ENCODE measurements at regions not wholly inside any gene's neighbourhood (a gene's known extent, or its start where the extent isn't known, plus 50 kb on each side); places are given as distances from the start of the nearest gene placed in this dataset.

DNA sequence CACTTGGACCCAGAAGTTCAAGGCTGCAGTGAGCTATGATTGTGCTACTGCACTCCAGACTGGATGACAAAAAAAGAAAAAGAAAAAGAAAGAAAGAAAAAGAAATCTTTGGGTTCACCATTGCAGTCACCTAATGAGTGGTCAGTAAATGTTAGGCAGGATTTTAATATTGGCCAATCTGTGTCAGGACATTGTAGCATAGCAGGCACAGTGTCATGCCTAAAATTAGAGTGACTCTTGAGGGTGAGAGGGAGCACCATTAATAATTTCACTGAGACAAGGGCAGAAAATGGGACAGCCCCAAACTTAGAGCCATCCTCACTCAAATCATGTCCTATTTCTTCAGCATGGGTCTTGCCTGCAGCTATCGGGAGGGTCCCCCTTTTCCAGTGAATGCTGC lies 221.6 kb upstream of the NRP1 start:
- Mint-ChIP-seq H3K27ac (no peak overlapping the region), H3K36me3 (ENCODE audit: low read depth) (no peaks in the 10 kb centered on the region), H3K4me1 (peaks cover 9% of the 10 kb centered on the region), H3K27me3 (ENCODE audit: low read depth) (peaks cover 19% of the 10 kb centered on the region), H3K9me3 (no peaks in the 10 kb centered on the region), H3K4me3 (no peak overlapping the region)
- TF ChIP-seq CTCF (IDR thresholded peaks at IDR 0.05; ENCODE audit: unreplicated experiment in 3 of 3): no peak

- H3K27ac Mint-ChIP-seq: no peak overlapping the region
- no peak for TF ChIP-seq CTCF (IDR thresholded peaks at IDR 0.05; ENCODE audit: unreplicated experiment in 3 of 3)
- no peaks in the 10 kb centered on the region for H3K36me3 Mint-ChIP-seq (ENCODE audit: low read depth)
- peaks cover 9% of the 10 kb centered on the region for H3K4me1 Mint-ChIP-seq
- no peaks in the 10 kb centered on the region for H3K9me3 Mint-ChIP-seq
- H3K4me3 Mint-ChIP-seq: no peak overlapping the region
- peaks cover 23% of the 10 kb centered on the region for H3K27me3 Mint-ChIP-seq (ENCODE audit: low read depth)
Observed at GRCh38 chr10:33553748-33554571, 219.5 kb upstream of the NRP1 start.

DNA sequence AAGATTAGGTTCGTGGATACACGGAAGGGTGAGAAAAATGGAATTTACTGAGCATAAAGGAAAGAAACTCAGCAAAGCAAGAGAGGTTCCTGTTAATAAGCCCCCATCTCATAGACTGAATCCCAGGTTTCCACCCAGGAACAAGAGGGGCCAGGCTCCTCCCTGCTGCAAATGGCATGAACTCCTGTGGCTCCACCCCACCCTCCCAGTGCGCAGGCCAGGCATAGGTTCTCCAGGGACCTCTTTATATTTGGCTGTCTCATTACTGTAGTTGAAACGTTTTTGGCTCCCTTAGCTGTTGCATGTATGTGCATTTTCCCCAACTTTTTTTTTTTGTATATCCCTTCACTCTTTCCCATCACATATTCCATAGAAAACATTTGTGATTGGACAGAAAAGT lies 217.8 kb upstream of the NRP1 start:
- no peaks in the 10 kb centered on the region for H3K9me3 Mint-ChIP-seq
- TF ChIP-seq CTCF (IDR thresholded peaks at IDR 0.05; ENCODE audit: unreplicated experiment in 3 of 3): no peak
- no peaks in the 10 kb centered on the region for H3K36me3 Mint-ChIP-seq (ENCODE audit: low read depth)
- H3K4me3 Mint-ChIP-seq: no peak overlapping the region
- peaks cover 9% of the 10 kb centered on the region for H3K4me1 Mint-ChIP-seq
- no peak overlapping the region for H3K27ac Mint-ChIP-seq
- H3K27me3 Mint-ChIP-seq (ENCODE audit: low read depth): peaks cover 13% of the 10 kb centered on the region

GRCh38 chr10:33550811-33551210 lies 216.3 kb upstream of the NRP1 start:
- TF ChIP-seq CTCF (IDR thresholded peaks at IDR 0.05; ENCODE audit: unreplicated experiment in 3 of 3): no peak
- Mint-ChIP-seq H3K9me3 (no peaks in the 10 kb centered on the region), H3K4me3 (no peak overlapping the region), H3K27me3 (ENCODE audit: low read depth) (peaks cover 13% of the 10 kb centered on the region), H3K36me3 (ENCODE audit: low read depth) (no peaks in the 10 kb centered on the region), H3K27ac (no peak overlapping the region), H3K4me1 (peaks cover 9% of the 10 kb centered on the region)

DNA sequence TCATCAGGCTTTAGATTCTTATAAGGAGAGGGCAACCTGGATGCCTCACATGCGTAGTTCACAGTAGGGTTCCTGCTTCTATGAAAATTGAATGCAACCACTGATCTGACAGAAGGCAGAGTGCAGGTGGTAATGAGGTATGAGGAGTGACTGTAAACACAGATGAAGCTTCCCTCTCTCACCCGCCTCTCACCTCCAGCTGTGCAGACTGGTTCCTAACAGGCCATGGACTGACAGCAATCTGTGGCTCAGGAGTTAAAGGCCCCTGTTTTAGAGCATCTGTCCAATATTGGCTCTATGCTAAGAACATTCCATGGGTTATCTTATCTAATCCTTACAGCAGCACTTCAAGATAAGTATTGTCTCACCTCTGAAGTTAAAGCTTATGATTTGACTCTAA lies 213.5 kb upstream of the NRP1 start:
- H3K27me3 Mint-ChIP-seq (ENCODE audit: low read depth): peaks cover 8% of the 10 kb centered on the region
- H3K4me1 Mint-ChIP-seq: no peaks in the 10 kb centered on the region
- H3K27ac Mint-ChIP-seq: no peak overlapping the region
- TF ChIP-seq CTCF (IDR thresholded peaks at IDR 0.05; ENCODE audit: unreplicated experiment in 3 of 3): no peak
- no peaks in the 10 kb centered on the region for H3K36me3 Mint-ChIP-seq (ENCODE audit: low read depth)
- H3K9me3 Mint-ChIP-seq: peaks cover 12% of the 10 kb centered on the region
- H3K4me3 Mint-ChIP-seq: no peak overlapping the region

- peaks cover 15% of the 10 kb centered on the region for H3K9me3 Mint-ChIP-seq
- no peak for TF ChIP-seq CTCF (IDR thresholded peaks at IDR 0.05; ENCODE audit: unreplicated experiment in 3 of 3)
- peaks cover 3% of the 10 kb centered on the region for H3K27me3 Mint-ChIP-seq (ENCODE audit: low read depth)
- no peaks in the 10 kb centered on the region for H3K36me3 Mint-ChIP-seq (ENCODE audit: low read depth)
- no peaks in the 10 kb centered on the region for H3K4me1 Mint-ChIP-seq
- H3K27ac Mint-ChIP-seq: no peak overlapping the region
- no peak overlapping the region for H3K4me3 Mint-ChIP-seq
Observed at GRCh38 chr10:33546031-33546430, 211.6 kb upstream of the NRP1 start.

Measured in nephron (organoid).